GM21423 (cell line): ENCODE measurements at regions not wholly inside any gene's neighbourhood (a gene's known extent, or its start where the extent isn't known, plus 50 kb on each side); places are given as distances from the start of the nearest gene placed in this dataset.

Experiments used
- ATAC-seq: cut with Tn5 transposase; IDR thresholded peaks from one replicate; pipeline ENCODE4 v1.9.1; 2021; ENCODE audit warnings: mild to moderate bottlenecking, moderate library complexity; ENCODE audit not compliant: unreplicated experiment

- no peak for ATAC-seq
Measured at GRCh38 chr12:127260531-127260930, 1006.4 kb upstream of the TMEM132C start.

- ATAC-seq = no peak
Measured at GRCh38 chr12:127260999-127261398, 1006.0 kb upstream of the TMEM132C start.

- ATAC-seq = no peak
Measured at GRCh38 chr12:127262615-127263014, 1004.4 kb upstream of the TMEM132C start.

- no peak for ATAC-seq
Measured at GRCh38 chr12:127263621-127264020, 1003.3 kb upstream of the TMEM132C start.

GRCh38 chr12:127267128-127267527, 999.8 kb upstream of the TMEM132C start:
- no peak for ATAC-seq

- no peak for ATAC-seq
Measured at GRCh38 chr12:127268213-127268612, 998.8 kb upstream of the TMEM132C start.

GRCh38 chr12:127268706-127269425, 998.1 kb upstream of the TMEM132C start:
- no peak for ATAC-seq

GRCh38 chr12:127270193-127270592, 996.8 kb upstream of the TMEM132C start:
- no peak for ATAC-seq

GRCh38 chr12:127271776-127272175, 995.2 kb upstream of the TMEM132C start:
- no peak for ATAC-seq

- ATAC-seq = no peak
Measured at GRCh38 chr12:127272864-127273263, 994.1 kb upstream of the TMEM132C start.

- no peak for ATAC-seq
Measured at GRCh38 chr12:127273626-127274025, 993.3 kb upstream of the TMEM132C start.

GRCh38 chr12:127275416-127275815, 991.6 kb upstream of the TMEM132C start:
- ATAC-seq = no peak

GRCh38 chr12:127277882-127278281, 989.1 kb upstream of the TMEM132C start:
- ATAC-seq = peak; percentile 73

GRCh38 chr12:127278351-127278750, 988.6 kb upstream of the TMEM132C start:
- no peak for ATAC-seq

GRCh38 chr12:127280393-127281275, 986.3 kb upstream of the TMEM132C start:
- peak; percentile 70 for ATAC-seq

GRCh38 chr12:127282786-127283565, 984.0 kb upstream of the TMEM132C start:
- ATAC-seq = no peak

GRCh38 chr12:127284021-127284420, 982.9 kb upstream of the TMEM132C start:
- no peak for ATAC-seq

- no peak for ATAC-seq
Measured at GRCh38 chr12:127284870-127285431, 982.0 kb upstream of the TMEM132C start.

GRCh38 chr12:127286281-127286680, 980.7 kb upstream of the TMEM132C start:
- no peak for ATAC-seq

- ATAC-seq = no peak
Measured at GRCh38 chr12:127287256-127287655, 979.7 kb upstream of the TMEM132C start.

GRCh38 chr12:127290251-127290650, 976.7 kb upstream of the TMEM132C start:
- no peak for ATAC-seq
